ENCODE measurements at regions not wholly inside any gene's neighbourhood (a gene's known extent, or its start where the extent isn't known, plus 50 kb on each side); places are given as distances from the start of the nearest gene placed in this dataset.

GRCh38 chrX:83658731-83659130 lies 150.6 kb downstream of the POU3F4 start:
- H2BK15ac ChIP-seq (ENCODE audit: low read length) = no peak overlapping the region
- H3K36me3 ChIP-seq (replicated peaks in 1 of 2; ENCODE audit: control insufficient read depth in 2 of 2, insufficient read depth in 2 of 2, low read length in 2 of 2) = no peaks in the 10 kb centered on the region
- no peak overlapping the region for H3K14ac ChIP-seq (ENCODE audit: low read length)
- H3K27me3 ChIP-seq (ENCODE audit: control insufficient read depth in 3 of 3, insufficient read depth in 3 of 3, low read depth in 1 of 3, low read length in 3 of 3) = no peaks in the 10 kb centered on the region
- WGBS, 2 donors (ENCODE audit: extremely low coverage in 2 of 2, insufficient read length in 2 of 2, insufficient replicate concordance in 1 of 2) = no CpG with 5 or more reads among the region's 3 CpGs
- H2BK12ac ChIP-seq (ENCODE audit: low read length) = no peak overlapping the region
- no peaks in the 10 kb centered on the region for H3K79me1 ChIP-seq (ENCODE audit: low read depth, low read length)
- no peak overlapping the region for H3K23ac ChIP-seq (ENCODE audit: low read depth, low read length, poor library complexity)
- no peak overlapping the region for H2AK5ac ChIP-seq (ENCODE audit: low read depth, low read length)
- no peak overlapping the region for H2BK5ac ChIP-seq (ENCODE audit: low read length)
- H3K4me1 ChIP-seq (ENCODE audit: control insufficient read depth in 2 of 2, insufficient read depth in 1 of 2, low read depth in 1 of 2, low read length in 2 of 2) = no peaks in the 10 kb centered on the region
- H2AFZ ChIP-seq (ENCODE audit: low read length) = no peak overlapping the region
- H4K8ac ChIP-seq (ENCODE audit: low read depth, low read length) = no peak overlapping the region
- no peak overlapping the region for H3K27ac ChIP-seq (replicated peaks; ENCODE audit: low read length)
- no peak overlapping the region for H3K4ac ChIP-seq (ENCODE audit: low read length)
- no peak overlapping the region for H3K4me3 ChIP-seq (ENCODE audit: low read length in 2 of 2)
- H3K4me2 ChIP-seq (ENCODE audit: insufficient read depth, low read length, poor library complexity, severe bottlenecking) = no peak overlapping the region
- no peak overlapping the region for H3K9ac ChIP-seq (ENCODE audit: low read depth, low read length, poor library complexity)
- H3K9me3 ChIP-seq (replicated peaks in 1 of 2; ENCODE audit: control insufficient read depth in 2 of 2, insufficient read depth in 1 of 2, low read depth in 1 of 2, low read length in 2 of 2) = no peaks in the 10 kb centered on the region
- no peak overlapping the region for H3K18ac ChIP-seq (ENCODE audit: low read length)
- H2BK120ac ChIP-seq (ENCODE audit: low read depth, low read length) = no peak overlapping the region
- no peak overlapping the region for H4K91ac ChIP-seq (ENCODE audit: low read depth, low read length, poor library complexity)
- no peak for DNase-seq (ENCODE audit: low spot score)
